Kidney (tissue), 13 donors: ENCODE measurements at regions not wholly inside any gene's neighbourhood (a gene's known extent, or its start where the extent isn't known, plus 50 kb on each side); places are given as distances from the start of the nearest gene placed in this dataset.

Experiments used
- DNase-seq, 5 donors: peaks; one replicate each; pipeline ENCODE4 v3.0.0-alpha.2; 2013 to 2020
- FAIRE-seq: peaks from 2 replicates; lab custom pipeline; 2012; peaks lifted over from hg19 to GRCh38; lab: Jason Lieb, UNC
- H3K27ac ChIP-seq, 2 donors: one replicate each; pipeline ENCODE4 v1.7.0; 2013; ENCODE audit warnings: low read depth in 2 of 2, low read length in 2 of 2, inconsistent platforms in 1 of 2
- H3K27me3 ChIP-seq: one replicate; pipeline ENCODE4 v1.7.1; 2013; ENCODE audit warnings: low read length, inconsistent platforms; ENCODE audit not compliant: control insufficient read depth, insufficient read depth
- H3K36me3 ChIP-seq, 3 donors: one replicate each; pipeline versions ENCODE4 v1.7.0 to v1.7.1; 2013; ENCODE audit warnings: low read length in 3 of 3, control low read depth in 1 of 3, inconsistent platforms in 1 of 3; ENCODE audit not compliant: insufficient read depth in 3 of 3, control insufficient read depth in 2 of 3
- H3K4me1 ChIP-seq, 3 donors: one replicate each; pipeline versions ENCODE4 v1.7.0 to v1.7.1; 2013; ENCODE audit warnings: low read length in 3 of 3, inconsistent platforms in 1 of 3, low read depth in 1 of 3; ENCODE audit not compliant: control insufficient read depth in 2 of 3, insufficient read depth in 2 of 3
- H3K4me3 ChIP-seq, 3 donors: one replicate each; pipeline versions ENCODE4 v1.7.0 to v1.8.1; 2013; ENCODE audit warnings: low read length in 3 of 3, control low read depth in 1 of 3, inconsistent platforms in 1 of 3
- H3K9ac ChIP-seq, 3 donors: one replicate each; pipeline versions ENCODE4 v1.7.0 to v1.7.1; 2013; ENCODE audit warnings: low read length in 3 of 3, control low read depth in 1 of 3, inconsistent platforms in 1 of 3
- H3K9me3 ChIP-seq, 3 donors: one replicate each; pipeline versions ENCODE4 v1.7.0 to v1.7.1; 2013; ENCODE audit warnings: low read length in 3 of 3, control low read depth in 1 of 3, inconsistent platforms in 1 of 3; ENCODE audit not compliant: control insufficient read depth in 2 of 3, insufficient read depth in 1 of 3
- CTCF ChIP-seq: IDR thresholded peaks from 3 replicates; pipeline ENCODE4 v1.5.1; 2012; ENCODE audit warnings: mild to moderate bottlenecking, moderate library complexity, borderline replicate concordance; ENCODE audit not compliant: insufficient read depth; ENCODE audit errors: extremely low read depth
- intact Hi-C: fragments of 100-400 bp; cut with DNase I; formaldehyde crosslinking; loops from one replicate; pipeline ENCODE4 v1.11.1; 2022
- donor health status: control.
- donor health status: control.
- donor health status: control.
- donor health status: control.
- donor health status: control.
- donor health status: DM: yes; HTN: yes; CAD: no.
- donor health status: Normal renal cell carcinoma (clear cell type).

GRCh38 chr9:19583890-19584289, 175.1 kb downstream of the ACER2 start:
- intact Hi-C loops: no loop called here
- Histone ChIP-seq H3K27ac (no peak overlapping the region), H3K9ac (no peak overlapping the region), H3K36me3 (no peaks in the 10 kb centered on the region), H3K9me3 (peaks cover 0 to 4% (median 0%) of the 10 kb centered on the region in 3 donors), H3K4me3 (no peak overlapping the region), H3K4me1 (no peaks in the 10 kb centered on the region), H3K27me3 (no peaks in the 10 kb centered on the region)
- FAIRE-seq (no peak), DNase-seq (no peak)
- no peak for TF ChIP-seq CTCF

- no peak overlapping the region for H3K27ac ChIP-seq
- no peaks in the 10 kb centered on the region for H3K27me3 ChIP-seq
- FAIRE-seq (no peak), DNase-seq (no peak)
- H3K9ac ChIP-seq: no peak overlapping the region
- H3K4me3 ChIP-seq: no peak overlapping the region
- intact Hi-C loops: no loop called here
- TF ChIP-seq CTCF: no peak
- H3K9me3 ChIP-seq: no peaks in the 10 kb centered on the region
- H3K4me1 ChIP-seq: no peaks in the 10 kb centered on the region
- H3K36me3 ChIP-seq: no peaks in the 10 kb centered on the region
Observed at GRCh38 chr9:19577411-19577810, 168.6 kb downstream of the ACER2 start.

- intact Hi-C loops: no loop called here
- no peak overlapping the region for H3K4me3 ChIP-seq
- no peaks in the 10 kb centered on the region for H3K9me3 ChIP-seq
- H3K4me1 ChIP-seq: peaks cover 0 to 3% (median 0%) of the 10 kb centered on the region in 3 donors
- H3K9ac ChIP-seq: no peak overlapping the region
- H3K27me3 ChIP-seq: no peaks in the 10 kb centered on the region
- FAIRE-seq (no peak), DNase-seq (peak in 2 of 5 donors; percentile 17 to 38)
- no peaks in the 10 kb centered on the region for H3K36me3 ChIP-seq
- TF ChIP-seq CTCF: no peak
- no peak overlapping the region for H3K27ac ChIP-seq
Observed at GRCh38 chr9:19568946-19569345, 160.1 kb downstream of the ACER2 start.

DNA sequence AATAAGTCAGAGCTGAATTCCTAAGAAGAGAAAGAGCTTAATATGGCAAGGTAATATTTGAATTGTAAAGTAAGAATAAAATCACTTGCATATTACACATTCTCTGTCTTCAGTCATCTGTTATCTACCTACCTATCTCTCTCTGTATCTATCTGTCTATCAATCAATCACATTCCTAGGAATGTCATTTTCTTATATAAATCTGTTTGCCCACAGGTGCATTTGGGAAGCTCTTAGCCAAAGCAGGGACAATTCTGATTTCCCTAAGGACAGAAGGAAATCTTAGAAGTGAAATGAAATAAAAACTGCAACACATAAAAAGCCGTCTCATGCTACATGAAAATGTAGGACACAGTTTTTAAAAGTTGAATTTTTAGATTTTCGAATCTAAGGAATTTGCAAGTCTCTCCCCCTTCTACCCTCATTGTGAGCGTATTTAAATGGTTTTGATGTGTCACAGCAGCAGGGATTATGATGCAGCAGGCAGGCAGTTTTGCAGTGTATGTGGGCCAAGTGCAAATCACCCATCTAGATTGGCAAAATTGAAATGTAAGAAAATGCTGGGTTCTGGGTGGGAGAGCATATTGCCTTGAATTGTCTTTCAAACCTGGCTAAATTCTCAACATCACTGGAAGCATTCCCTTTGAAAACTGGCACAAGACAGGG, 155.7 kb downstream of the ACER2 start:
- intact Hi-C loops: no loop called here
- FAIRE-seq (no peak), DNase-seq (no peak)
- Histone ChIP-seq H3K36me3 (no peaks in the 10 kb centered on the region), H3K9ac (no peak overlapping the region), H3K4me3 (no peak overlapping the region), H3K4me1 (peaks cover 0 to 3% (median 0%) of the 10 kb centered on the region in 3 donors), H3K27me3 (no peaks in the 10 kb centered on the region), H3K9me3 (no peaks in the 10 kb centered on the region), H3K27ac (no peak overlapping the region)
- TF ChIP-seq CTCF: no peak
